AG04449 (cell line): ENCODE measurements at regions not wholly inside any gene's neighbourhood (a gene's known extent, or its start where the extent isn't known, plus 50 kb on each side); places are given as distances from the start of the nearest gene placed in this dataset.
"Not testable (repeated sequence)": the region's sequence is repeated elsewhere in the genome, so short reads cannot be mapped to it uniquely, and the experiment has no call there.

Experiments
- CTCF ChIA-PET: fragments of 350-600 bp; formaldehyde crosslinking; extraction: SDS; loops from one replicate; lab custom pipeline; 2021; ENCODE audit warnings: antibody characterized with exemption; lab: Yijun Ruan, JAX
- POLR2A ChIA-PET: fragments of 400-600, 350-600 bp; formaldehyde crosslinking; extraction: SDS; loops from one replicate; lab custom pipeline; 2020; ENCODE audit warnings: antibody characterized with exemption, inconsistent platforms; lab: Yijun Ruan, JAX
- DNase-seq: peaks from one replicate; pipeline ENCODE4 v3.0.0-alpha.2; 2010; ENCODE audit warnings: low read depth, low spot score
- H3K4me3 ChIP-seq: 2 replicates; pipeline ENCODE4 v1.5.1; 2011; ENCODE audit warnings: low read depth, mild to moderate bottlenecking, control low read depth, low read length
- TF ChIP-seq, protein P1 (sequence below): IDR thresholded peaks from one replicate; pipeline ENCODE4 v1.5.1; 2011; ENCODE audit warnings: mild to moderate bottlenecking, moderate library complexity, low read length, control low read depth, inconsistent platforms; ENCODE audit not compliant: insufficient read depth; ENCODE audit errors: missing control alignments

DNA sequence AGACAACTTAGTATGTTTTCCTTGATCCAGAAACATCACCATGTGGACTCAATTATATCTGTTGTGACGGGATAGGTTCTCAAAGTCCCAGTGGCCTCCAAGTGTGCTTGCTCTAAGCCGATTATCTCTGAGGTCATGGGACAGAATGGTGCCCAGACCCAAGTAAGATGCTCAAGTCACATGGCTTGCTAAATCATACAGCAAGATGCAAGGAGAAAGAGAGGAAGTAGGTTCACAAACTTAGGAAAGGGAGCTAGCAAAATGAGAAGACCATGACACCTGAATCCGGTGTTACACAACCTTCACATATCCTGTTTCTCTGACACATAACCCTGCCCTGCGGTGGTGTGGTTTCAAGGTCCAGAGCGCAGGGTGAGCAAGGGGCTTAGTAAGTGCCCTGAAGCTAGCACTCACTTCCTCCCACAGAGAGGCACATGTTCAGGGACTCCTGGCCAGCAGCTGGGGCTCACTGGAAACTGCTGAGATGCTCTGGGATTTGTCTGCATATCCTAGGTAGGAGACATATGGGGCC lies 590.9 kb upstream of the ANKRD30A start:
- TF ChIP-seq, protein P1, sequence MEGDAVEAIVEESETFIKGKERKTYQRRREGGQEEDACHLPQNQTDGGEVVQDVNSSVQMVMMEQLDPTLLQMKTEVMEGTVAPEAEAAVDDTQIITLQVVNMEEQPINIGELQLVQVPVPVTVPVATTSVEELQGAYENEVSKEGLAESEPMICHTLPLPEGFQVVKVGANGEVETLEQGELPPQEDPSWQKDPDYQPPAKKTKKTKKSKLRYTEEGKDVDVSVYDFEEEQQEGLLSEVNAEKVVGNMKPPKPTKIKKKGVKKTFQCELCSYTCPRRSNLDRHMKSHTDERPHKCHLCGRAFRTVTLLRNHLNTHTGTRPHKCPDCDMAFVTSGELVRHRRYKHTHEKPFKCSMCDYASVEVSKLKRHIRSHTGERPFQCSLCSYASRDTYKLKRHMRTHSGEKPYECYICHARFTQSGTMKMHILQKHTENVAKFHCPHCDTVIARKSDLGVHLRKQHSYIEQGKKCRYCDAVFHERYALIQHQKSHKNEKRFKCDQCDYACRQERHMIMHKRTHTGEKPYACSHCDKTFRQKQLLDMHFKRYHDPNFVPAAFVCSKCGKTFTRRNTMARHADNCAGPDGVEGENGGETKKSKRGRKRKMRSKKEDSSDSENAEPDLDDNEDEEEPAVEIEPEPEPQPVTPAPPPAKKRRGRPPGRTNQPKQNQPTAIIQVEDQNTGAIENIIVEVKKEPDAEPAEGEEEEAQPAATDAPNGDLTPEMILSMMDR = no peak
- ChIA-PET CTCF (interaction anchor here (0.6 kb wide), 1 partner anchor 189 kb away, joined by 3 read pairs; no protein-coding TSS in a partner anchor), POLR2A (interaction anchor here (0.8 to 1.2 kb wide), 2 partner anchors 41 to 143 kb away, joined by 3 read pairs; no protein-coding TSS in a partner anchor)
- no peak overlapping the region for H3K4me3 ChIP-seq
- no peak for DNase-seq

DNA sequence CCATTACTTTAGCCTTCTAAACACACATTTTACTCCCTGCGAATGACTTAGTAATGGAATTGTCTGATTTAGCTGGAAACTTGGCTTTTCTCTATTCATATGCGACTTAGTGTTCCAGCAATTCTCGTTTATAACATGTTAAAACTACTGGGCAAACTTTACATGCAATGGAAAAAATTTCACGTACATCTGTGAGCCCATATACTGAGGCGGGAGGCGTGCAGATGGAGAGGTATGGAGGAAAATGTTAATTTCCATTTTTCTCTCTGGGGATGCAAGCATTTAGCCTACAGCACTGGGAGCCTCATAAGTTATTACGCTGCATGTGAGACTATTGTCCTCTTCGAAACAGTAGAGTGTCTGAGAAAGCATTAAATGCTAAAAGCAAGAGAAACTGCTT lies 591.5 kb upstream of the ANKRD30A start:
- POLR2A ChIA-PET = interaction anchor here (1.2 kb wide), 1 partner anchor 144 kb away, joined by 3 read pairs; no protein-coding TSS in a partner anchor

DNA sequence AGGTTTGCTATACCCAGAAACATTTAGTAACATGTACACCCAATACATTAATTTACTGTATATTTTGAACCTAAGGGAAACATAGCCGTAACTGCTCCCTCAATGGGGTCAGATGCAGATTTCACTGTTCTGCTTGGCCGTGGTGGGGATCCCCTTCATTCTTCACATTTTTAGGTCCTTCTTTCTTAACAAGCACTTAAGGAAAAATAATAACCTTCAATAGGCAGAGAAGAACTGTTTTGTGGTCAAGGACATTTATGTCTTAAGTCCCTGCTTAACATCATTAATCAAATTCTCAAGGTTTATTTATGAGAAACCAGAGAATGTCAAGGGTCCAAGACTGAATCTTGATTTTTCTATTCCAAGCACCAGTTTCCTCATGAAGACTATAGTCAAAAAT lies 592.1 kb upstream of the ANKRD30A start:
- DNase-seq = no peak
- ChIA-PET POLR2A (no interaction called here), CTCF (no interaction called here)
- TF ChIP-seq, protein P1 = no peak
- no peak overlapping the region for H3K4me3 ChIP-seq

More for the DNA sequence above, 591.5 kb upstream of the ANKRD30A start:
- no peak overlapping the region for H3K4me3 ChIP-seq
- TF ChIP-seq, protein P1 = no peak
- CTCF ChIA-PET = interaction anchor here (0.6 kb wide), 1 partner anchor 188 kb away, joined by 3 read pairs; no protein-coding TSS in a partner anchor
- DNase-seq = no peak

DNA sequence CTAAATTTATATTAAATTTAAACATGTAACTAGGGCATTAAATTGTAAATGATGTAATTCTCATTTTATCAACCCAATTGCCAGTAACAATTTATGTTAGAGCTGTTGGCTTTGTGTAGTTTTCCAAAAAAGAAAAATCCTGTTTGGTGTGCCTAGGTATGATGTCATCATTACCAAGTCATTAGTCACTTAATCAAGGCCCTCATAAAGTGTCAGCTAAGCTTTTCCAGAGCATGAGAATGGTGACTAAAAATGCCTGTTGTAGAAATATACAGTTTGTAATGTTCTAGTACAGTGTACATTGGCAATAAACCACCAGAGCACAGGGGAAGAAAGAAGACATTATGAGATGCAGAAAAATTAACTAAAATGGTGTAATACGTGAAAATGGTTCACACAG lies 593.8 kb upstream of the ANKRD30A start:
- CTCF ChIA-PET = no interaction called here
- DNase-seq = no peak
- POLR2A ChIA-PET = no interaction called here

DNA sequence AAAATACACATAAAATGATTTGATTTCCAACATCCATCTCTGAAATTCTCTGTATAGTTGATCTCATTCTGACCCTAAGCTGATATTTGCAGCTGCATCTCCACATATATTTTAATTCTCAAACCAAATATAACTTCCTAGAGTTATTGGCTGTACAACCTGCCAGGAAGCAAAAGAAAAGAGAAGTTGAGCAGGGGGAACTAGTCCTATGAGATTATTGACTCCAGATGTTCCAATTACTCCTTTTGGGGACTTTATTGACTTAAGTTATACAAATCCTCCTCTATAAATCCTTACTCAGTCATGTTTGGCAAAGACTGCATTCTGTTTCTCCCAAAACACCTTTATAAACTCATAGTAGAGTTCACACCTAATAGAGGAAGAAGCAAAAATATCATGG lies 599.4 kb upstream of the ANKRD30A start:
- TF ChIP-seq, protein P1 = no peak
- DNase-seq = no peak
- CTCF ChIA-PET = no interaction called here
- H3K4me3 ChIP-seq = no peak overlapping the region
- POLR2A ChIA-PET = no interaction called here

More for the DNA sequence above, 593.8 kb upstream of the ANKRD30A start:
- TF ChIP-seq, protein P1 = no peak
- no peak overlapping the region for H3K4me3 ChIP-seq

DNA sequence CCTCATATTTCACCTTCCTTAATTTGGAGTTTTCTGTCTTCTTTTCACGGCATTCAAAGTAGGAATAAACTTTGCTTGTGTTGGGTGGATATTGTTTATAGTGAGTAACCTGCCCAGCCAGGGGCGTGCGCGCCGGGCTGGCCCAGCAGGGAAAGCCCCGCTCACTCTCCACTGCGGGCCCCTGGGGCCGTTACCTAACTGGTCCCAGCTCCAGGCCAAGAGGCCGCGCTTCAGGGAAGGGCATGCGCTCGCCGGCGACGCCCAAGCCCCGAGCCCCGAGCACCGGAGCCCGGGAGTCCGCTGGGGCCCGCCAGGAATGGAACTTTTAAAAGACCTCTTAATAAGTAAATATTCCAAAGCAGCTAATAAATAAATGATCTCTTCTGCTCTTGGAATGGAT lies 601.3 kb upstream of the ANKRD30A start:
- DNase-seq, CTCF ChIA-PET, H3K4me3 ChIP-seq, POLR2A ChIA-PET: not testable (repeated sequence)

DNA sequence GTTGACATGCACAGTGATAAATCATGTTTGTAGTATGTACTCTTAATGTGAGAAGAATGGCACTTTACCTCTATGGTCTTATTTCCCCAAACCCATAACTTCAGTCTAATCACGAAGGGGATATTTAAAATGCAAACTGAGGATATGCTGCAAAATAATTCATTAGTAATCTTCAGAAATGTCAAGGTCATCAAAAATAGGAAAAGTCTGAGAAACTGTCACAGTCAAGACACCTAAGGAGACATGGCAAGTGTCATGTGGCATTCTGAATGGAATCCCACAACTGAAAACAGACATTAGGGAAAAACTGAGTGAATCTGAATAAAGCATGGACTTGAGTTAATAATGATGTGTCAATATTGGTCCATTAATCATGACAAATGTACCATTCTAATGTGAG lies 605.5 kb upstream of the ANKRD30A start:
- TF ChIP-seq, protein P1 = no peak
- POLR2A ChIA-PET = no interaction called here
- no peak for DNase-seq
- no peak overlapping the region for H3K4me3 ChIP-seq
- CTCF ChIA-PET = no interaction called here
